ENCODE measurements at regions not wholly inside any gene's neighbourhood (a gene's known extent, or its start where the extent isn't known, plus 50 kb on each side); places are given as distances from the start of the nearest gene placed in this dataset.
"Not testable (repeated sequence)": the region's sequence is repeated elsewhere in the genome, so short reads cannot be mapped to it uniquely, and the experiment has no call there.

DNA sequence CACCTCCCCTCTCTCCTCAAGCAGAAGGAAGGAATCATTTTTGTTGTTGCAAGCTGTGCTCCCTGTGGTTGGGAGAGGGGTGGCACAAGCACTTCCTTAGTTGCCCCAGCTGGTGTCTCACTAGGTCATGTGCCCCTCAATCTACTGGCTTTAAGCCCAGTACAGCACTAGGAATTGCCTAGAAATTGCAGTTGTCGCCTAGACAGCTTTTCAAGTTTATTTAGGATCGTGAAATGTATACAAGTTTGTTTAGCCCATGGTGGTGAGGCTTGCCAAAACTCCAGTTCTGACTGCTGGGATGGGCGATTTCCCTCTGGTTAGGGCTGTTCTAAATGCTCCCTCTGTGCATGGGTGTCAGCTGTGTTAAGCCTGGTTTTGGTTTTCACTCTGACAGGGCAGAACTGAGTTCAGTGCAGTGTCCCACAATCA, 126.8 kb upstream of the ZNF644 start:
- DNase-seq: no peak

DNA sequence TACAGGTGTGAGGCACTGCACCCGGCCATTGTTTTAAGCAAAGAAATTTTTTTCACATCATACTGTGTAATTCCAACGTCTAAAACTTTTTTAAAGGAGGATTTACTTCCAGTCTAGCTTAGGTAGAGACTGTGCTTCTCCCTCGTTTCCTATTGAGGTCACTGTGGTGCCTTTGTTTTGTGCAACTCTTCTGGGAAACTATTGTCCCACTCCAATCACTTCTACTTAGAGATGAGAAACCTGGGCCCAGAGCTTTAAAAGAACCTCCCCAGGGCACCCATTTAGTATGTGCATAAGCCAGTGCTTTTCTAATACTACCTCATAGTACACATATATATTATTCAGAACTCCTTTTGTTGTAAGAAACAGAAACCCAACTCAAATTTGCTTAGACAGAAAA, 120.0 kb upstream of the ZNF644 start:
- no peak for DNase-seq

DNA sequence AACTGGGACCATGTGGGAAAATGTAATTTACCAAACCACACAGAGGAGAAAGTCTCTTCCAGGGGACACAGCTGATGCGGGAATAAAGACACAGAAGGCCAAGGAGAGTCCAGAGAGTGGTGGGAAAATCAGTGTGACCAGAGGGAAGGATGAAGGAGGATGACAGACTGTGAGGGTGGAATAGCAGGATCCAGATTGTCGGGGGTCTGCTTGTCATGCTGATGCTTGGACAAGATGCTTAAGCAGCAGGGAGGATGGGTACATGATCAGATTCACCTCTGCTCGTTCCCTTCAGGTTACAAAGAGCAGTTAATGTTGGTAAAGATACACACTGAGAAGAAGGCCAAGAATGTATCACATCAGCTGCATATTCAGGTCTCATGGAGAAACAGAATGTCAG, 117.1 kb upstream of the ZNF644 start:
- DNase-seq: no peak

DNA sequence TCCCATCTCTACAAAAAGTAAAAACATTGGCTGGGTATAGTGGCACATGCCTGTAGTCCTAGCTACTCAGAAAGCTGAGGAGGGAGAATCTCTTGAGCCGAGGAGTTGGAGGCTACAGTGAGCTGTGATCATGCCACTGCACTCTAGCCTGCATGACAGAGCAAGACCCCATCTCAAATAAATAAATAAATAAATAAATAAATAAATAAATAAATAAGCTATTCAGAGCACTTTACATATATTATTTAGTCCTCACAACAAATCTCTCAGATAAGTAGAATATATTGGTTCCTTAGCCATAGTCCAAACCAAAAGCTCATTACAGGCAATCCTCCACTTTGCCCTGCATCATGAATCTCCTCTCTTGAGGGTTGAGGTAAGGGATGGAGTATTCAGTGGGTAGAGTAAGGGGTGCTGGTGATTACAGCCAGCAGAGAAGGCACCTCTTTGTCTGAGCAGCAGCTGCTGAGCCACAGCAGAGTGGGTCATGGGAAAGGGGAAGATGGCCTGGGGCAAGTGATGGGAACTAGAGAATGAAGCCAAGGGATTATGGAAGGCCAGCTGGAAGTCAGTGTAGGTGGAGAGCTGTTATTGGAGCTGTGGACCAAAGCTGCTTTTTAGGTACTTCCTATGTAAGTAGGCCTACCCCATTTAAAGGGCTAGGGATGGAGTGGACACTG, 115.5 kb upstream of the ZNF644 start:
- DNase-seq: no peak

DNA sequence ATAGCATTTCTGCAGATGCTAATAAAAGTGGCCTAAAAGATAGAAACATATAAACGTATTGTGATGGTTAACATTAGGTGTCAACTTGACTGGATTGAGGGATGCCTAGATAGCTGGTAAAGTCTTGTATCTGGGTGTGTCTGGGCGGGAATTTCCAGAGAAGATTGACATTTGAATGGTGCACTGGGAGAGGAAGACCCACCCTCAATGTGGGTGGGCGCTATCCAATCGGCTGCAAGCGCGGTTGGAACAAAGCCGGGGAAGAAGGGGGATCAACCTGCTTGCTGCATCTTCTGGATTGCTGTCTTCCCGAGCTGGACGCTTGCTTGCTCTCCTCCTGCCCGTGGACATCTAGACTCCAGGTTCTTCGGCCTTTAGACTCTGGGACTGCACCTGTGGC, 114.0 kb upstream of the ZNF644 start:
- DNase-seq: no peak

DNA sequence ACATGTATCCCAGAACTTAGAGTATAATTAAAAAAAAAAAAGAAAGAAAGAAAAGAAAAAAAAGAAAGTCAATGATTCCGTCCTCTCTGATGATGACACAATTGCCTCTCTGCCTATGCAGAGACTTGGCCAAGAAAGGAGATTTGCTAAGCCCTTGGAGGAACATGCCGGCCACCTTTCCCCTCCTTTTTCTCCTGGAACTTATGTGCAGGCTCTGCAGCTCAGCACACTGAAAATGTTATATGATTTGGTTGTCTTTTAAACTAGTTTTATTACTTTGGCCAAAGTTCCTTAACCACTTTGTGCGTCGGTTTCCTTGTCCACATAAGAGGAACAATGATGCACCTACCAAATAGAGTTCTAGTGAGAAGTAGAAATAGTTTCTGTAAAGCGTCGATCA, 111.4 kb upstream of the ZNF644 start:
- DNase-seq: no peak

DNA sequence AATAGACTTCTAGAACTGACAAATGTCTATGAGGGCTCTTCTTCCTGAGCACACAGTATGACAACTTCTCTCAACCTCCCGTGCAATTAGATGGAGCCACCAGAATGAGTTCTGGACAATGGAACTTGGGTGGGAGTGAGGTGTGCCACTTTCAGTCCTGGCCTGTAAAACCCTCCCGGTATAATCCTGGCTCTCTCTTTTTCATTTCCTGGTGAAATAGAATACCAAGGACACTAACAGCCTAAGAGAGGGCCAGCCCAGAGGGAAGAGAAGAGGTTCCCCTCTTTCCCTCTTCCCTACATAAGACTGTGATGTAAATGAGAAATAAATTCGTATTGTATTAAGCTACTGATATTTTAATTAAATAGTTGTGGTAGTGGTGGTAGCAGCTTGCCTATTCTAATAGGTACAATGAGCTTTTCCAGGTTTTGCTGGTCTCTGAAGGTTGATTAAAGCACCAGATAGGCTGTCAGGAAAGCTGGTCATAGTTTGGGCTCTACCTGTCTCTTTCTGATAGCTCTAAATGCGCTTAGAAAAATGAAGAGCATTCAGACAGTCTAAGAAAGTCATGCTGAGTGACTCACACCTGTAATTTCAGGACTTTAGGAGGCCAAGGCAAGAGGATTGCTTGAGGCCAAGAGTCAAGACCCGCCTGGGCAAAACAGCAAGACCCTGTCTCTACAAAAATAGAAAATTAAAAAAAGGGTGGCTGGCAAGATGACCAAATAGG, 108.6 kb upstream of the ZNF644 start:
- DNase-seq: no peak

DNA sequence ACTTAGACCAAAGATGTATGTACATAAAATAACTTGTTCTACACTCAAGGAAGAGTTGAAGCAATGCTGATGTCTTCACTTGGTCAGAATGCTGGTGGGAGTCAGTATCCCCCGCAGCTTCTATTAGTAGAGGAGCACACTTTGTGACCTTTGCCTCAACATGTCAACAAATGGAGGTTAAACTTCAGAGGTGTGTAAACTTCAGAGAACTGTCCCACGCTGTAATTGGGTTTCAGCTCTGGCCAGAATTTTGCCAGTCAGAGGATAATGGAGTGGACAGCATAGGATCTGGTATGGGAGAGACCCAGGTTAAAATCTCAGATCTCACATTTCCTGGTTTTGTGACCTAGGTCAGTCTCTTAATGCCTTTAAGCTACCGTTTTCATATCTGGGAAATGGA, 107.6 kb upstream of the ZNF644 start:
- no peak for DNase-seq

DNA sequence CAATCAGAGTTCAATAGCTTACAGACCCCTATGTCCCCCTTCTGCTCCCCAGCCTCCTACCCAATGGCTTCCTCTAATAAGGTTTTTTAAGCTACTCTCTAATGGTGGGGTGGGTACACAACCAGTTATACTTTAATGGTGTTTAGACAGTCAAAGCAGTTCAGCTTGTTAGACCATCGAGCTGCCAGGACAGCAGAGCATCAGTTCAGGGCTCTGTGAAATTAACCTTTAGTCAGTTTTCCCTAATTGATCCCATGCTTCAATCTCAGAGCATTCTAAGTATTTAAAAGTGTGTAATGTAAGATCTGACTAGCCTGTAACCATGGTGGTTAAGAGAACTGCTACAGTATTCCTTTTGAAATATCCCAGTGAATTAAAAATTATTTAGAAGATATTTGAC, 107.2 kb upstream of the ZNF644 start:
- no peak for DNase-seq

DNA sequence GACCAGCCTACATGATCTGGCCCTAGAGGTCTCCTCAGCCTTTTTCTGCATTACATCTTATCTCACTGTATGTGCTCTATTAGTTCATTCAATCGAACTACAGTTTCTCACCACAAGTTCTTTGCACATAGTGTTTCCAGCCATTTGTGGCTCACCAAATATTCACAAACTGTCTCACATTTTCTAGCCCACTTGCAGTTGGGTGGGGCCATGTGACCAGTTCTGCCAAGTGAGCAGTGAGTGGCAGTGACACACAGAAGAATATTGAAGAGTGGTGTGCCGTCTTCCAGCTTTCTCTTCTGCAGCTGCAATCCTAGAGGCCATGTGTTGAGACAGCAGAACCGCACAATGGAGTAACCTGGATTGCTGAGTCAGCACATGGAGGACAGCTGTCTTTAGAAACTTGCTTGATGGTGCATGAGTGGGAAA, 103.2 kb upstream of the ZNF644 start:
- peak; percentile 46 for DNase-seq

DNA sequence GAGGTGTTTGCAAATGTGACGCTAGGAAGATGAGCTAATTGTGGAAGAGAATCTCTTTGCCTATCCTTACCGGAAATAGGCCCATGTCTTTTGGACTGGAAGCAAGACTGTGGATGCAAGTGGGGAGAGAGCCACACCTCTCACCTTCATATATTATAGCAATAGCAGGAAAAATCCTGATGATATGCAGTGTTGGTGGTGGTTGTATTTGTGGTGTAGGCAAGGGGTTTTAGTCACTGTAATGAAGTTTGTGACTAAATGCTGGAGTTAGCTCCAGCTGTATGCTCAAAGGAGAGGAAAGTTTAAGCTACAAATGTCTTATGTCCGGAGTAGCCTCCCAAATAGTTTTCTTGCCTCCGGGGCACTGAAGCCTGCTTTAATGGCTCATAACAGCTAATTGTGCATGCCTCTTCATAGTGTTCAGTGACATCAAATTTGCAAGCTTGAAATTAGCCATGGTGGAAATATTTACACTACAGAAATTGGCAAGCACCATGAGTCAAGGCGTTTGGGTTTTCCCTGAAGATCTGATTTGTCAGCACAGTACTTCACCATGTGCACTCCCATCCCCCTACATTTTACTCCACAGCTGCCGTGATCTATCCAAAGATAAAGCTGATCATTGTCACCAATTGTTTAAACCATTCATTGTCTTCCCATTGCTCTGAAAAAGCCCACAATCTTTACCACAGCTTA, 102.6 kb upstream of the ZNF644 start:
- DNase-seq: no peak

DNA sequence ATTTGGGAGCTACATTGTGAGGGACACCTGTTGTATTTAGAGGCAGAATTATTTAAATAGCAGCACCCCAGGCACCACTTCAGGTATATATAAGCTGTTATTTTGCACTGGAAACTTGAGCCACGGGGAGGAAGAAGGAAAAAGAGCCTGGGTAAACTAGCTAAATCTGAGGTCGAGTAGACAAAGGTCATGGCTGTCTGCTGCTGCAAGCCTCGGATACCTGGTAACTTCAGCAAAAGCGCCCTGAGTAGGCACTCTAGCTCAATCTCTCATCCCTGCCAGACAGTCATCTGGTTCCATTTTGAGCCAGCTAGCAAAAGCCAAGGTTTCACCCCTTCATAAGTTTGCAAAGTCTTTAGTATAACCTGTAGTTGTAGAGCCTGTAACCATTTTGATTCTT, 101.9 kb upstream of the ZNF644 start:
- no peak for DNase-seq

DNA sequence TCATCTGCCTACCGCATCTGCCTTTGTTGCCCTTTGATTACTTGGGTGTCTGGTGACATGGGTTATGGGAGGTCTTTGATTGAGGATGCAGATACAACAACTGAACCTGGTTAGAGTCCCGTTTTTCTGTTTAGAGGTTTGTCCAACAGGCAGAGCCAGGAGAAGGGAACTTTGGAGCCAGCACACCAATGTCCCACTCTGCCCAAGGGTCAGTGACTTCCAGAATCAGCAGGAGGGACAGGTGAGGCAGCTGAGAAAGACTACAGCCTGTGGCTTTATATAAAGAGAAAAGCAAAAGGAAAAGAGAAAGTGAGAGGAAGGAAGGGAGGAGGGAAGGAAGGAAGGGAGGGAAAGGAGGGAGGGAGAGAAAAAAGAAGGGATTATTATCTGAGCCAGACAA, 101.5 kb upstream of the ZNF644 start:
- DNase-seq: no peak

DNA sequence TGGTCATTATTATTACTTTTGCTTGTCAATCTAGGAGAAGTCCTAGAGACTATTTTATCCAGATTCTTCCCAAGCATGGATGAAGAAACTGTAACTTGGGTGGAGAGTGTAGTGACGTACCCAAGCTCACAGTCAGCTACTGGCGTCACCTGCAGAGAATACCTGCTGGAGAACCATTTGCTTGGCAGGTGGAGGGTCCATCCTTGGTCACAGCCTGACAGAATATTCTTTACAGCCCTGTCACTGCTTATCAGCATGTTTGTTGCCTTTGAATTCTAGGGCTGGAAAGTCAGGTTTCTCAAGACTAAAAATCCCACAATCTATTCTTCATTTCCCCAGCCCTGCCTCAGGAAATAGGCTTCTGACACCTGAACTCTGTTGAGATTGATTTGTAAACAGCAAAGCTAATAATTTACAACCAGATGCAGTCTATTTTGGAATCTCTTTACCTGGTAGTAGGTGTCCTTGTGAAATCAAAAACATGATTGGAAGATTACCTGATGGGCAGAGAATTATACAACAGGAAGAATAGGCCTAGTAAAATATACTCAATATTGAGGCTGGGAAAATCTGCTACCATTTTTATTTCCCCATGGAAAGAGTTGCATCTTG, 100.4 kb upstream of the ZNF644 start:
- DNase-seq: no peak

DNA sequence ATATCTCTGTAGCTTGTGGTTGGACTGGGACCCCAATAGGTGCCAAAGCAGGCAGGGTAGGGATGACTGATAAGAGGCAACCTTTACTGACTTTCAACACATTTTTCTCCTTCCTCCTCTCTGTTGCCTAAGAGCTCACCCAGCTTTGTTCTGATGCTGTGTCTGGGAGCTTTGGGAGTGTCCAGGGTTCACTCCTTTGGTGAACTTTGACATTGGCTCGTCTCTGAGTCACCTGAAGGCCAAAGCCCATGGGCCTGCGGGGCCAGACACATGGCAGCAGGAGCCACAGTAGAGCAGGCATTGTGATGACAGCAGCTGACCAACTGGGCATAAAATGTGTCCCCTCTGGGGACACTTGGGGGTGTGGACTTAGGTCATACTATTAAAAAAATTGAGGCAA, 99.5 kb upstream of the ZNF644 start:
- no peak for DNase-seq

DNA sequence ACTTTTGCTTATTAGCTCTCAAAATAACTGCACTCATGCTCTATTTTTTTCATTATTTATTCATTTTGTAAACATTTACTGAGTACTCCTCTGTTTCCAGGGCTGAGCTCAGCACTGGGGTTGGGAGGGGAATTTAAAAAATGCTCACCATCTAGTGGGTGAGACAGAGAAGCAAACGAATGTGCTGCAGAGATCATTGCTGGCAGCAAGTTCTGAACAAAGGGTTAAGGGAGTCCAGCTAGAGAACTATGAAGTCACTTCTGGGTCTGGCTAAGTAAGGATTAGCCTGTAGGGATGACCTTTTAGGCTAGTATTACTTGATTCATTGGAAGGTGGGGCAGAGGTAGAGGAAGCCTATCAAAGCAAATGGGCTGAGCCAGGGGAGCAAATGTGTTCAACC, 99.1 kb upstream of the ZNF644 start:
- no peak for DNase-seq

DNA sequence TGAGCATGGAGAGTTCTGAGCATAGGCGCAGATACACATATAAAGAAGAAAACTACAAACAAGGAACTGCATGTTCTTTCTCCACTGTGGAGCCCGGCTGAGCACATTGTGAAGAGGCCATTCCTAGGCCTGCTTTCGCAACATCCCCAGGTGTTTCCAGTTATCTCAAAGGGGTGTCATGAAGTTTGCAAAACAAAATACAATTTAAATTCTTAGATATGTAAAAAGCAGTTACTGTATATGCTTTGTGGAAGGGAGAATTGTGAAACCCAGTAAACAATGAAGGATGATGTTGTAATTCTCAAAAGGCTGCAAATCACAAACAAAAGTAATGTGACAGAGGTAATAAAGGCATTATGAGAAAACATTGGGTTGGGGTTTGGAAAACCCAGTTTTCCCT, 98.6 kb upstream of the ZNF644 start:
- no peak for DNase-seq

DNA sequence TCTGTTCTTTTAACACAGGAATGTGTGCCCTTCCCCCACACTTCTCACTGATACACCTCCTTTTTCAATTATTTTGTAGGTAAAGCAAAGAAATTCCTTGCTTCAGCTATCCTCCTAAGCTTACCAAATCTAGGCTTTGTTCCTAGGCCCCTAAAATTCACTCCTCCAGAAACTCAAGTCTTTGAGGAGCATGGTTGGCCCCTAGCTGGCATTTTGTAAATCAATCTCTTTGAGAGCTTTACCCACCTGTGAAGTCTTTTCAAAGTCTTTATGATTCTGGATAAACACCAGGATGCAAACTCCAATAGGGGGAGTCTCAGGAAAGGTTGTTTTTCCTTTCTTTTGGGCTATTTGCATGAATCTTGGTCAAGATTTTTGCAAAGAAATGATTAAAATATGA, 82.9 kb upstream of the ZNF644 start:
- no peak for DNase-seq

DNA sequence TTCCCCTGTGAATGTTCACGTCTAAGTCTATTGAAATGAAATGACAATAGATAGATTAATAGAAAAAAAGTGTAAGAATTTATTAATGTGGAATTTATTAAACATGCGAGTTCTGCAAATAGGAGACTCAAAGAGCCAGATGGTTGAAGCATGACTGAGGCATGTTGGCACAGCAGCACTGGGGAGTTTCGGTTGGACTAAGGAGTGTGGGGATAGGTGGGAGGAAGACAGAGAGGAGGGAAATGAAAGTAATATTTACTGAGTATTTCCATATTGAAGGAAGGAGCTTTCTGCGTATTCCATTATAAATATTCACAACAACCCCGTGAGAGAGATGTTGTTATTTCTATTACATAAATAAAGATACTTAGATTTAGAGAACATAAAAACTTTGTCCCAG, 79.5 kb upstream of the ZNF644 start:
- no peak for DNase-seq

DNA sequence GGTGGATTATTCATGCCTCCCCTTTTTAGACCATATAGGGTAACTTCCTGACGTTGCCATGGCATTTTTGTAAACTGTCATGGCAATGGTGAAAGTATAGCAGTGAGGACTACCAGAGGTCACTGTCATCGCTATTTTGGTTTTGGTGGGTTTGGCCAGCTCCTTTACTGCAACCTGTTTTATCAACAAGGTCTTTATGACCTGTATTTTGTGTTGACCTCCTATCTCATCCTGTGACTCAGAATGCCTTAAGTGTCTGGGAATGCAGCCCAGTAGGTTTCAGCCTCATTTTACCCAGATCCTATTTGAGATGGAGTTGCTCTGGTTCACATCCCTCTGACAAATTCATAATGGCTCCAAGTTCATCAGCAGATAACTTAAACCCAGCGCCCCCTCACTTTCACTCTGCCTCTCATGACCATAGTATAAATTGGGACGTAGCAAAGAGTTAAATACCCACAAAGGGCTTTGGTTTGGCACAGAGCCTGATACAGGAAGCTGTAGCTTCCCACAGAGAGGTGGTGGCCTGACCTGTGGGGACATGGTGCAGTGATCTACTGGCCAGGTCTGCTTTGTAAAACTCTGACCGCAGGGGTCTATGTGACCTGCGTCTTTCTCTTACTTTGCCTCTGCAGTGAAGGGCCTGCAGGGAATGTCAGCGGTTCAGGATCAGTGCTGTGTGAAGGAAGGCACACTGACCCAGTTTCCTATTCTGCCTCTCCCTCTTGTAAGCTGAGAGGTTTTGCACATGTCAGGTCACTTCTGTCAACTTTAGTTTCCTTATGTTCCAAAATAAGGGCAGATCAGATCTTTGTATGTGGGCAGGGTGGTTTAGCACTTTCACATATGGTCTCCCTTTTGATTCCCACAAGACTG, 78.1 kb upstream of the ZNF644 start:
- DNase-seq: no peak

DNA sequence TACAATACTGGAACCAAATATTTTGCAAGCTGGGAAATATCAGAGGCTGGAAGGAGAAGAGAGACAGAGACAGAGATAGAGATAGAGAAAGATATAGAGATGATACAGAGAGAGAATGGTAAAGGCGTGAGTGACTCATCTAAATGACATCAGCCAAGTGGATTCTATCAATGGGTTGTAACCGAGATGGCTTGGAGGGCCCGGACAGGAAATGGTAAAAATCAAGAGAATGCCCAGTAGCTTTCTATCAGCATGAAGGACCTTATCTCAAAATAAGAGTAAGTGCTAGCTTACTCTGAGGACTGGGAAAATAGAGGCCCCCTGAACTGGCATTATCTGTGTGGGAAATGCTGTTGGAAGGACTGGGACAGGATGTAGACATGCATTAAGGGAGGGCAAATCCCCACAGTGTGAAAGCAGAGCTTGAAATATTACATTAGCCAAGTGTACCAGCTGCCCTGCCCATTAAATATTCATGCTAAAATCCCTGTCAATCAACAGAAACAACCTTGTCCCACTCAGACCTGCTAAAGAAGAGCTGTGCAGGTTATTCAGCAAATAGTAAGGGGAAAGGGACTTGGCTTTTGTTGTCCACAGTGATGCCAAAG, 76.6 kb upstream of the ZNF644 start:
- no peak for DNase-seq

DNA sequence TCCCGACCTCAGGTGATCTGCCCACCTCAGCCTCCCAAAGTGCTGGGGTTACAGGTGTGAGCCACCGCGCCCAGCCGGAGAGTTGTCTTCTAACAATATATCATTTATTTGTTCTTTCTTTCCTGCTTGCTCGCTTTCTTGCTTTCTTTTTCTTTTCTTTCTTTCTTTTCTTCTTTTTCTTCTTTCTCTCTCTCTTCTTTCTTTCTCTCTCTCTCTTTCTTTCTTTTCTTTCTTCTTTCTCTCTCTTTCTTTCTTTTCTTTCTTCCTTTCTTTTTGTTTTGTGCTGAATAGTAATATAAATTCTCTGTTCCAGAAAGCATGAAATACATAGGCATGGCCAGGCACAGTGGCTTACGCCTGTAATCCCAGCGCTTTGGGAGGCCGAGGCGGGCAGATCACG, 73.5 kb upstream of the ZNF644 start:
- not testable (repeated sequence) for DNase-seq

All from right forelimb (tissue), 1 donor.